ENCODE measurements at regions not wholly inside any gene's neighbourhood (a gene's known extent, or its start where the extent isn't known, plus 50 kb on each side); places are given as distances from the start of the nearest gene placed in this dataset.

DNA sequence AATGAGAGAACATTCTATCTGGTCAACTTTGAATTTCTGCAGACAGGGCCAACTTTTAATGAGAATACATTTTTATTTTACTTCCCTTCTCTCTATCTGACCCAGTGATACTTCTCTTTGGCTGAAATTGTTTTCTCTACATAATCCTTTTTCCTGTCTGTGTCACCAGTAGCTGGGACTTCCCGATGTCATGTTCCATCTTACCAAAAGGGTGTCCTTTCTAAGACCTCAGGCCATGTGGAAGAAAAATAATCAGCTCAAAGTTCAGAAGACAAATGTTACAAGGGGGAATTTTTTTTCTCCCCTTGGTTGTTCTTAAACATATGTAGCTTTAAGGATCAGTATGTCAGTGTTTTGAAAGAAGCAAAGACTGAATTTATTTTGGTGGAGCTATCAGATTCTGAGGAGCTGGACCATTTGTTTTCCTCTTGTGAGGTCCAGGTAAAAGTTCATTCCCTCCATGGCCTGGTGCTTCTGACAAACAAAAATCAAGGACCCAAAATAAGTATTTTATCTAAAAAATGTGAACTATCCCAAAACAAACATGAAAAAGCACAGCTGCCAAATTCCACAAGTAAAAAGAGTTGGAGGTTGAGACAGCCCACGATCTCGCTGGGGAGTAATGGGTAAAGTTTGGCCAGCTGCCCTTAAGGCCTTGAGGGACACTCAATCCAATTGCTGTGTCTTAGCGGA lies 859.4 kb upstream of the NR2F2 start:
- no peak overlapping the region for H3K4me3 ChIP-seq (replicated peaks; ENCODE audit: insufficient read depth, low read length)
- H3K27ac ChIP-seq (replicated peaks), result no peak overlapping the region
- TF ChIP-seq, protein P1, sequence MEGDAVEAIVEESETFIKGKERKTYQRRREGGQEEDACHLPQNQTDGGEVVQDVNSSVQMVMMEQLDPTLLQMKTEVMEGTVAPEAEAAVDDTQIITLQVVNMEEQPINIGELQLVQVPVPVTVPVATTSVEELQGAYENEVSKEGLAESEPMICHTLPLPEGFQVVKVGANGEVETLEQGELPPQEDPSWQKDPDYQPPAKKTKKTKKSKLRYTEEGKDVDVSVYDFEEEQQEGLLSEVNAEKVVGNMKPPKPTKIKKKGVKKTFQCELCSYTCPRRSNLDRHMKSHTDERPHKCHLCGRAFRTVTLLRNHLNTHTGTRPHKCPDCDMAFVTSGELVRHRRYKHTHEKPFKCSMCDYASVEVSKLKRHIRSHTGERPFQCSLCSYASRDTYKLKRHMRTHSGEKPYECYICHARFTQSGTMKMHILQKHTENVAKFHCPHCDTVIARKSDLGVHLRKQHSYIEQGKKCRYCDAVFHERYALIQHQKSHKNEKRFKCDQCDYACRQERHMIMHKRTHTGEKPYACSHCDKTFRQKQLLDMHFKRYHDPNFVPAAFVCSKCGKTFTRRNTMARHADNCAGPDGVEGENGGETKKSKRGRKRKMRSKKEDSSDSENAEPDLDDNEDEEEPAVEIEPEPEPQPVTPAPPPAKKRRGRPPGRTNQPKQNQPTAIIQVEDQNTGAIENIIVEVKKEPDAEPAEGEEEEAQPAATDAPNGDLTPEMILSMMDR (IDR thresholded peaks at IDR 0.05; ENCODE audit: insufficient read depth, low read length), result no peak
- TF ChIP-seq, protein P2, sequence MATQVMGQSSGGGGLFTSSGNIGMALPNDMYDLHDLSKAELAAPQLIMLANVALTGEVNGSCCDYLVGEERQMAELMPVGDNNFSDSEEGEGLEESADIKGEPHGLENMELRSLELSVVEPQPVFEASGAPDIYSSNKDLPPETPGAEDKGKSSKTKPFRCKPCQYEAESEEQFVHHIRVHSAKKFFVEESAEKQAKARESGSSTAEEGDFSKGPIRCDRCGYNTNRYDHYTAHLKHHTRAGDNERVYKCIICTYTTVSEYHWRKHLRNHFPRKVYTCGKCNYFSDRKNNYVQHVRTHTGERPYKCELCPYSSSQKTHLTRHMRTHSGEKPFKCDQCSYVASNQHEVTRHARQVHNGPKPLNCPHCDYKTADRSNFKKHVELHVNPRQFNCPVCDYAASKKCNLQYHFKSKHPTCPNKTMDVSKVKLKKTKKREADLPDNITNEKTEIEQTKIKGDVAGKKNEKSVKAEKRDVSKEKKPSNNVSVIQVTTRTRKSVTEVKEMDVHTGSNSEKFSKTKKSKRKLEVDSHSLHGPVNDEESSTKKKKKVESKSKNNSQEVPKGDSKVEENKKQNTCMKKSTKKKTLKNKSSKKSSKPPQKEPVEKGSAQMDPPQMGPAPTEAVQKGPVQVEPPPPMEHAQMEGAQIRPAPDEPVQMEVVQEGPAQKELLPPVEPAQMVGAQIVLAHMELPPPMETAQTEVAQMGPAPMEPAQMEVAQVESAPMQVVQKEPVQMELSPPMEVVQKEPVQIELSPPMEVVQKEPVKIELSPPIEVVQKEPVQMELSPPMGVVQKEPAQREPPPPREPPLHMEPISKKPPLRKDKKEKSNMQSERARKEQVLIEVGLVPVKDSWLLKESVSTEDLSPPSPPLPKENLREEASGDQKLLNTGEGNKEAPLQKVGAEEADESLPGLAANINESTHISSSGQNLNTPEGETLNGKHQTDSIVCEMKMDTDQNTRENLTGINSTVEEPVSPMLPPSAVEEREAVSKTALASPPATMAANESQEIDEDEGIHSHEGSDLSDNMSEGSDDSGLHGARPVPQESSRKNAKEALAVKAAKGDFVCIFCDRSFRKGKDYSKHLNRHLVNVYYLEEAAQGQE (IDR thresholded peaks at IDR 0.05; ENCODE audit: insufficient replicate concordance, low read depth), result no peak
- no peaks in the 10 kb centered on the region for H3K27me3 ChIP-seq (ENCODE audit: insufficient read depth, poor library complexity, severe bottlenecking)
- no peak for DNase-seq (ENCODE audit: low read depth in 1 of 2, low spot score in 1 of 2)

DNA sequence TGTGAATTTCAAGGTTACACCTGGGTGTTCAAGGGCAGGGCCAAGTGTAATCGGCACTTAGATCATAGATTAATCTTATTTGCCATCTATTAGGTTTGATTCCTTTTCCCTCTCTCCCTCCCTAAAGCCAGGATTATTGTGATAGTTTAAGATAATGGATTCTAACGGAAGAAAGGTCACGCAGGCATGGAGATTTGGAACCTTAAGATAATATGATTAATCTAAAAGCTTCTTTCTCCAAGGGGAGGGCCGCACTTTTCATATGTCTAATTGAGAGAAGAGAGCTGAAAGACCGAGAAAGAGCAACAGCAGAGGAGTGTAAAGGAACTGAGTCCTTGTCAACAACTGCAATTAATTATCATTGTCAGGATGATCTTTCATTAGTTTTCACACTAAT lies 858.8 kb upstream of the NR2F2 start:
- Histone ChIP-seq H3K27ac (replicated peaks) (no peak overlapping the region), H3K27me3 (ENCODE audit: insufficient read depth, poor library complexity, severe bottlenecking) (no peaks in the 10 kb centered on the region), H3K4me3 (replicated peaks; ENCODE audit: insufficient read depth, low read length) (no peak overlapping the region)
- TF ChIP-seq POLR2AphosphoS5 (IDR thresholded peaks at IDR 0.05; ENCODE audit: low read depth), result no peak
- TF ChIP-seq SPI1 (IDR thresholded peaks at IDR 0.05; ENCODE audit: borderline replicate concordance, low read depth), result no peak
- TF ChIP-seq GABPA (IDR thresholded peaks at IDR 0.05; ENCODE audit: low read depth), result no peak
- TF ChIP-seq, protein P2 (IDR thresholded peaks at IDR 0.05; ENCODE audit: insufficient replicate concordance, low read depth), result no peak
- TF ChIP-seq, protein P1 (IDR thresholded peaks at IDR 0.05; ENCODE audit: insufficient read depth, low read length), result no peak
- no peak for DNase-seq (ENCODE audit: low read depth in 1 of 2, low spot score in 1 of 2)

DNA sequence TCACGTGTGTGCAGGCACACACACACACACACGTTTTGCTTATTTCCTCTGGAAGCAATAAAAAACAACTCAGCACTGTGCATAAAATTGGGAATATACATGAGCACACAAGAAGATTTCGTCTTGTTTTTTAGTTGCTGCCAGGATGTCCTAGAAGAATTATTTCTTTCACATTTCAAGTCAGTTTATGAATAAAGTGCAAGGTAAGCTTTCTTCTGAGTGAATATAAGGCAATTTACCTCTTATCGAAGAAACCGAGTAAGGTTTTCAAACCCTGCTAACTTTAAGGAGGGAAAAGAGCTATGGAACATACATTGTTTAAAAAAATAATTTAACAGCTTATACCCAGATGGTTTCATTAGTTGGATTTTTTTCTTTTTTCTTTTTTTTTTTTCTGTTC lies 855.4 kb upstream of the NR2F2 start:
- no peak for TF ChIP-seq SPI1 (IDR thresholded peaks at IDR 0.05; ENCODE audit: borderline replicate concordance, low read depth)
- TF ChIP-seq, protein P1 (IDR thresholded peaks at IDR 0.05; ENCODE audit: insufficient read depth, low read length), result no peak
- TF ChIP-seq GABPA (IDR thresholded peaks at IDR 0.05; ENCODE audit: low read depth), result no peak
- TF ChIP-seq, protein P2 (IDR thresholded peaks at IDR 0.05; ENCODE audit: insufficient replicate concordance, low read depth), result no peak
- no peak for TF ChIP-seq POLR2AphosphoS5 (IDR thresholded peaks at IDR 0.05; ENCODE audit: low read depth)

More for the DNA sequence above, 855.4 kb upstream of the NR2F2 start:
- Histone ChIP-seq H3K27ac (replicated peaks) (no peak overlapping the region), H3K4me3 (replicated peaks; ENCODE audit: insufficient read depth, low read length) (no peak overlapping the region), H3K27me3 (ENCODE audit: insufficient read depth, poor library complexity, severe bottlenecking) (no peaks in the 10 kb centered on the region)
- DNase-seq (ENCODE audit: low read depth in 1 of 2, low spot score in 1 of 2), result no peak
